ENCODE measurements at regions not wholly inside any gene's neighbourhood (a gene's known extent, or its start where the extent isn't known, plus 50 kb on each side); places are given as distances from the start of the nearest gene placed in this dataset.
A peak's percentile ranks its signal among the peaks of the same experiment; 100 is the strongest.
"Not testable (repeated sequence)": the region's sequence is repeated elsewhere in the genome, so short reads cannot be mapped to it uniquely, and the experiment has no call there.

- DNase-seq, result no peak
These were observed 900.9 kb downstream of the FLRT2 start for GRCh38 chr14:86430853-86431252.

- DNase-seq, result no peak
These were observed 893.3 kb downstream of the FLRT2 start for GRCh38 chr14:86423214-86423613.

- no peak for DNase-seq
These were observed 890.2 kb downstream of the FLRT2 start for GRCh38 chr14:86420131-86420530.

GRCh38 chr14:86414146-86414545 is 884.2 kb downstream of the FLRT2 start:
- no peak for DNase-seq

GRCh38 chr14:86404989-86405649 is 875.2 kb downstream of the FLRT2 start:
- no peak for DNase-seq

GRCh38 chr14:86404425-86404824 is 874.5 kb downstream of the FLRT2 start:
- DNase-seq, result no peak

- DNase-seq, result no peak
These were observed 872.6 kb downstream of the FLRT2 start for GRCh38 chr14:86402545-86402944.

- no peak for DNase-seq
These were observed 861.1 kb downstream of the FLRT2 start for GRCh38 chr14:86391085-86391484.

GRCh38 chr14:86388216-86388615 is 858.3 kb downstream of the FLRT2 start:
- DNase-seq, result no peak

- no peak for DNase-seq
These were observed 843.9 kb downstream of the FLRT2 start for GRCh38 chr14:86373886-86374285.

GRCh38 chr14:86372402-86372801 is 842.5 kb downstream of the FLRT2 start:
- no peak for DNase-seq

- DNase-seq, result no peak
These were observed 834.7 kb downstream of the FLRT2 start for GRCh38 chr14:86364634-86365033.

- no peak for DNase-seq
These were observed 833.6 kb downstream of the FLRT2 start for GRCh38 chr14:86363576-86363975.

- DNase-seq, result no peak
These were observed 833.1 kb downstream of the FLRT2 start for GRCh38 chr14:86363047-86363446.

GRCh38 chr14:86357876-86358275 is 827.9 kb downstream of the FLRT2 start:
- DNase-seq, result no peak

- no peak for DNase-seq
These were observed 827.2 kb downstream of the FLRT2 start for GRCh38 chr14:86357119-86357518.

GRCh38 chr14:86346818-86347384 is 817.0 kb downstream of the FLRT2 start:
- DNase-seq, result no peak

GRCh38 chr14:86334355-86334754 is 804.4 kb downstream of the FLRT2 start:
- no peak for DNase-seq

- peak; percentile 7 for DNase-seq
These were observed 803.5 kb downstream of the FLRT2 start for GRCh38 chr14:86333493-86333892.

- DNase-seq, result no peak
These were observed 801.4 kb downstream of the FLRT2 start for GRCh38 chr14:86331341-86331740.

- DNase-seq, result no peak
These were observed 791.2 kb downstream of the FLRT2 start for GRCh38 chr14:86321151-86321550.

- not testable (repeated sequence) for DNase-seq
These were observed 782.3 kb downstream of the FLRT2 start for GRCh38 chr14:86312154-86312665.

- DNase-seq, result no peak
These were observed 781.2 kb downstream of the FLRT2 start for GRCh38 chr14:86311151-86311550.

- DNase-seq, result no peak
These were observed 780.7 kb downstream of the FLRT2 start for GRCh38 chr14:86310611-86311010.

- DNase-seq, result no peak
These were observed 780.2 kb downstream of the FLRT2 start for GRCh38 chr14:86310148-86310547.
